ENCODE measurements at regions not wholly inside any gene's neighbourhood (a gene's known extent, or its start where the extent isn't known, plus 50 kb on each side); places are given as distances from the start of the nearest gene placed in this dataset.

DNA sequence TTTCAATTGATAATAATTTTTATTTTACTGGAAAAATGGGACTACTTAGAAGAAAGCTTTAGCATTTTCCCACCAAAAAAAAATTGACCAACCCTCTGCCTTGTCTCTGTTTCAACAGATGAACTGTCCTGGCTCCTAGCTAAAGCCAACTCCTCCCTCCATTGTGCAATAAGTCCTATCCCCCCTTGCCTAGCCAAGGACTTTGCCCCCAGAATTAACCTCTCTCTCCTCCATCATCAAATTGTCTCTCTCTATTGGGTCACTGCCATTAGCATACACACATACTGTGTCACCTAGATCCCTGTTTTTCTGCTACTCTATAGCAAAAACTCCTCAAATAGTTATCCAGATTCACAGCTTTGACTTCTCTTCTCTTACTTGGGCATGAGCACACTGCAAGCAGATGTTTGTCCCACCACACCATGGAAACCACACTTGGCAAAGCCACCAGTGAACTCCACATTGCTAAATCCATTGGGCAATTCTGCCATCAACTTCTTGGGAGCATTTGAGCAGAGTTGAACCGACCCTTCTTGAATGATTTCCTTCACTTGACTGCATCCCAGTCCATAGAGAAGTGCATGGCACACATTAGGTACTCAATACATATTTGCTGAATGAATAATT is 91.4 kb upstream of the NEBL start:
- TF ChIP-seq POLR2AphosphoS5 (IDR thresholded peaks at IDR 0.05; ENCODE audit: low read depth, low read length) (no peak), TAF1 (IDR thresholded peaks at IDR 0.05; ENCODE audit: borderline replicate concordance, low read depth, low read length) (no peak)
